Fibroblast of skin of left quadriceps (primary cell): ENCODE measurements at regions not wholly inside any gene's neighbourhood (a gene's known extent, or its start where the extent isn't known, plus 50 kb on each side); places are given as distances from the start of the nearest gene placed in this dataset.

Experiments used
- DNase-seq, 2 experiments: peaks; one replicate each; pipeline ENCODE4 v3.0.0-alpha.2; 2013; ENCODE audit warnings: low read depth in 2 of 2

DNA sequence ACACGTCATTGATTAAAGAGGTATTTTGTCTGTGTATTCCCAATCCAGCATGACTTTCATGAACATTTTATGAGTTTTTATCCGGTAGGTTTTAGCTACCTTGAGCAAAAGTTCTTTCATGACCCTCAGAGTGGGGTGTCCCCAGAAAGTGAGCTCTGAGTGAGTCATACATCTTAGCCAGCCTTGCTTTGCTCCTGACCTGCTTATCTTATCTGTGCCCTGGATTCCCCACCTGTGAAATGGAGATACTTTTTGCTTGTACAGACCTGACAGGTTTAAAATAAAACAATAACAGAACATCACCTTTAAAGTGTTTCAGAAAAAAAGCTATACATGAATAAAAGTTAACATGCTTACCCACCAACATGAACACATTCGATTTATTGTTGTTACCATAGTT lies 202.8 kb upstream of the SOX5 start:
- no peak for DNase-seq

GRCh38 chr12:24143928-24144327 lies 194.5 kb upstream of the SOX5 start:
- DNase-seq = no peak

GRCh38 chr12:24139035-24139434 lies 189.6 kb upstream of the SOX5 start:
- no peak for DNase-seq

- DNase-seq = no peak
These were observed 188.6 kb upstream of the SOX5 start for GRCh38 chr12:24138041-24138440.

GRCh38 chr12:24135158-24135850 lies 185.8 kb upstream of the SOX5 start:
- DNase-seq = no peak

DNA sequence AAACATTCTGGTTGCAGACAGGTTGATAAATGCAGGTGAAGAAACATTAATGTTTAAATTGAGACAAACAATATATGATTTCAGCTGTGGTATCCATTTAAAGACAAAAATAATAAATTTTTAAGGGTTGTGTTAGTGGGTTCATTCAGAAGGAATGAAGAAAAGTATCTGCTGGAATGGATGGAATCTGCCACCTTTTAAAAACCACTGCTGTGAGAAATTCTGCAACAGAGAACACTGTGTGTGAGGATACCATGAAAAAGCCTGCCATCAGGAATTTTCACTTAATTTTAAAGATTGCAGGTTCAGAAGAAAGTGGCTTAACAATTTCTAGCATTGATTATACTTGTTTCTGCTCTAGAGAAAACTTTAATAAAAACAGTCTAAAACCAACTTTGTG lies 184.6 kb upstream of the SOX5 start:
- no peak for DNase-seq

- no peak for DNase-seq
These were observed 183.9 kb upstream of the SOX5 start for GRCh38 chr12:24133384-24133783.

DNA sequence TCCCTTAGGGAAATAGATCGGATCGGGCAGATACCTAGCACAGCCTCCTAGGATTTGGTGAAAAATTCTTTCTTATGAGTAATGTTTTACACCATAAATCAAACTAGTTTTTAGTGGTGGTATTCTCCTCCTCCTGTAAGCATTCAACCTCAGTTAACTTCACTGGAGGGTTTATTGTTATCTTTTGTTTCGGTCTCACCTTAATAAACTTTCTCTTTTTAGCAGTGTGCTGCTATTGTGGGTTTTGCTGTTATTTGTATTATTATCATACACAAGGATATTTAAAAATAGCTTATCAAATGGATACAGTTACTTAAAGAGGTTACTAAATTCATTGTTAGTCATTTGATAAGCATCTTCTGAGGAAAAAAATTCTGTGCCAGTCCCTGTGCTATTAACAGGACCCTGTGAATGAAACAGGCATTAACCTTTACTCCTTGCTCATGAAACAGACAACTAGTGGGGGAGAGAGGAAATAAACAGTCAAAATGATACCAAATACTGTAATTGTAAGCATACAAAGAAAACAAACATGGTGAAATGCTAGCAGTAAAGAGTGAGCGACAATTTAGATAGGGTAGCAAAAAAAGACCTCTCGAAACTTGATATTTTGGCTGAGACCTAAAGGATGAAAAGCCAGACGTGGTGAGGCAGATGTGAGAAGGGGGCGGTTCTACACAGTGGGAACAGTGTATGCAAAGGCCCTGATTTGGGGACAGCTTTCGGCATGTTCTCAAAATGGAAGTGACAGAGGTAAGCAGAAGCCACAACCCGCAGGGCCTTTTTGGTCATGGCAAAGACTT lies 178.7 kb upstream of the SOX5 start:
- no peak for DNase-seq

DNA sequence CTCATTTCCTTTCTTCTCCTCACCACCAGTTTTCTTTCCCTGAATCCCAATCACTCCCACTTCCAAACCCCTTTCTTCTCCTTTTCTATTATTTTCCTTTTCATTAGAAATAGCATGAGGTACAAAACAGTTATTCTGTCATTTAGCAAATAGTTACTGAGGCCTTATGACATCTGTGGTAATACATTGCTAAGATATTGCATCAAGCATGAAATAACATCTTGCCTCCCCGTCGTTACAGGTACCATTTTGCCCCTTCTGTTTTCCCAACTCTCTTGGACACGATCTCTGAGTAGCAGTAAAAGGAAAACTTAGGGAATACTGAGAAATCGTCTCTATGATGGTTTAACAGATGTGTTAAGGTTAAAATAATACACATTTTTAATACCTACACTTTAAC lies 175.8 kb upstream of the SOX5 start:
- DNase-seq = no peak

DNA sequence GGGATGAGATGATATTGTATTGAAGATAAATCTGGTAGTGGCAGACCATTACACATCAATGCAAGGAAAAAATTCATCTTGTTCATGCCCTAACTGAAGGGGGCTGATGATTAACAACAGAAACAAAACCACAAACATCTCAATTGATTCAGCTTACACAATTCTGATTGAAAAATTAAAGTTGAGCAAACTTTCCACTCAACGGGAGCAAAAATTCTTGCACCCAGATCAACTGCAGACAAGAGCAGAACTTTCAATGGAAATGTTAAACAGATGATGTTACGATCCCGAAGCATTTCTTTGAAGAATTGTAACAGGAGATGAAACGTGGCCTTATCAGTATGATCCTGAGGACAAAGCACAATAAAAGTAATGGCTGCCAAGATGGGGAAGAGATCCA lies 172.4 kb upstream of the SOX5 start:
- no peak for DNase-seq

- DNase-seq = no peak
These were observed 169.2 kb upstream of the SOX5 start for GRCh38 chr12:24118668-24119067.

- DNase-seq = no peak
These were observed 167.1 kb upstream of the SOX5 start for GRCh38 chr12:24116548-24116947.

GRCh38 chr12:24113701-24114100 lies 164.2 kb upstream of the SOX5 start:
- no peak for DNase-seq

- DNase-seq = no peak
These were observed 162.1 kb upstream of the SOX5 start for GRCh38 chr12:24111616-24112015.

GRCh38 chr12:24111086-24111485 lies 161.6 kb upstream of the SOX5 start:
- DNase-seq = no peak

DNA sequence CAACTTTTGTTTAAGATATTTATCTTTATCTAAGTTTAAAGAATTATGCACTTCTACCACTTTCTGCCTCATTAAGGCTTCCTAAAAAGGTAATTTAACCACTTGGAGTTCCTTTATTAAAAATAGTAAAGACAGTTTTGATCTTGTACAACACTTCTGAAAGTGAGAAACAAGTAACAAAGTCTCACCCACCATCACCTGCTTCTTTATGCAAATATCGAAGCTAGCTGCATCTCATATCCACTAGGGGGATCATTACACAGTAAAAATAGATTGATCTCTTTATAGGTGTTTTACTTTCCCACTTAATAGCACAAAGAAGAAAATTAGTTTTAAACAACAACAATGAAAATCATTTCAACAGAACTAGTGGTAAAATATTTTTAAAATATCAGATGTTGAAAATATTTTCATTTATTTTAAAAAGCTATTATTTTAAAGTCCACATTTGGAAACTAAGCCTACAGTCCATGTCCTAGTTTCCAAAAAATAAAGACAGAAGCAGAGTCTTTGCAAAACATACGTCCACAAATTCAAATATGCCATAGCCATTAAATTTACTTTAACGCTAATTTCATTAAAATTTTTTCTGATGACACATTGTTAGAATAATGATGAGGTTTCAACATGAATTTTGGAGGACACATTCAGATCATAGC lies 160.0 kb upstream of the SOX5 start:
- DNase-seq = no peak

- DNase-seq = no peak
These were observed 153.2 kb upstream of the SOX5 start for GRCh38 chr12:24102676-24103075.

GRCh38 chr12:24099576-24099975 lies 150.1 kb upstream of the SOX5 start:
- no peak for DNase-seq

- DNase-seq = no peak
These were observed 145.8 kb upstream of the SOX5 start for GRCh38 chr12:24095245-24095644.

DNA sequence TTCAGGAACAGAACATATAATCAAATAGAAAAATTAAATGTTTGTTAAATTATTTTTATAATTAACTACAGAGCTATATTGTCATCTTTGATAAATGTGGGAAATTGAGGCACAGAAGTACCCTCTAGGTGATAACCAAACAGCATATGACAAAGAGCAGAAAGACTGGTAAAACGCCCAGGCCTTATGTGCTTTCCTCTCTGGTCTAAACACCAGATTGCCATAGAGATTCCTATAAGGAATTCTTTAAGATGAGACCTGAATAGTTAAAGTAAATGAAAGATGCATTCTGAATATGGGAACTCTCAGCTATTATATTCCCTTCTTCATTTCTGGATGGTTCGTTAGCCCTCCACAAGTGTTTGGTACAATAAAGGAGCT lies 140.0 kb upstream of the SOX5 start:
- DNase-seq = no peak

DNA sequence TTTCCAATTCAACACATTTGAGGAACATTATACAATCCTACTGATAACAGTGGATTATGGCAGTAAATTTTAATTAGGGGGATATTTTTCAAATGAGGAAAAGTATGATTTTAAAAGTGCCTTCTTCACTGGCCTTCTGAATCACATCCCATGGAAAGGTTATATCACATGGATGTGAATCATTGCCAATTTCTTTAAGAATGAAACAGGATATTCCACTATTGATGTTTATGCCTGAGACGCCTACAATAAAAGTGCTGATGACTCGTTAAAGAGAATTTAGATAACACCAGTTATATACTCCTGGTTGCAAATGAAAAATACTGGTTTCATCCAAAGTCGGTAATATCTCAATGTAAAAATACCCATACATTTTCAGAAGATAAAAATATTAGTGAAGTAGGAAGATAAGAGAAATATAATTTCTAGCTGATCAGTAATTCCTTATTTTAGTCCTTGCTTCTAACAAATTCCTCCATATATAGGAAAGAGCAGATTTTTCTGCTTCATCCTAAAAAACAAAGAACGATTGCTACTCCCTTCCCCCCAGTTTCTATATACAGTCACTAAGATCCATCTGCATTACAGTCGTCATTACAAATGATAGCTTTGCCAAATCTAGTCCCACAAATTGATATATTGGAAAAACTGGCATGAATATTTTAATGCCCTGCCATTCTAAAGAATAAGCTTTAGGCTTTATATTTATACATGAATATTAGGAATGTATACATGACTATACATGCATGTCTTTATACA lies 139.5 kb upstream of the SOX5 start:
- DNase-seq = no peak

DNA sequence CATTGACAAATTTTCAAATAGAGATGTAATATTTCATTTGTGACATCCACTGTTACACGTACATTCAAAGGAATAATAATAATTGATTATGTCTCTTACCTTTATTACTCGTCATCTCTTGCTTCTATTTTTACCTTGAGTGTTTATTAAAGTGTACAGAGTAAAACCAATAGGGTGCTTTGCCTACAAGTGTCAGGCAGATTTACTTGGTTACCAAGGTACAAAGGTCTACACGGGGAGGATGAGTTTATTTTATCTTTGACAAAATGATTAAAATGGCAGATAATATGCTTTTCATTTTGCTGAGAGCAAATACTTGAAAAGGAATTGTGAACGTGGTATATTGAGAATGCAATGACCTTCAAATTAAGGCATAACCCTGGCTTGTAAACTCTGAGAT lies 137.8 kb upstream of the SOX5 start:
- DNase-seq = no peak
